Natural killer cell (primary cell): ENCODE measurements at regions not wholly inside any gene's neighbourhood (a gene's known extent, or its start where the extent isn't known, plus 50 kb on each side); places are given as distances from the start of the nearest gene placed in this dataset.

Experiments
- ATAC-seq, 3 donors: fragments of 150-1000 bp in 2 of 3; fragments of 200-7000 bp in 1 of 3; cut with Tn5 transposase; 1 replicate in 1 of 3; 2 replicates in 2 of 3; pipeline ENCODE4 v1.10.0; 2021; ENCODE audit warnings: mild to moderate bottlenecking in 2 of 3, moderate library complexity in 2 of 3
- DNase-seq, 2 donors: peaks; one replicate each; pipeline versions ENCODE4 v3.0.0 to v3.0.0-alpha.2; 2013 to 2021; ENCODE audit warnings: mixed read lengths in 1 of 2
- H3K27ac ChIP-seq: one replicate; pipeline ENCODE4 v1.5.1; 2013; ENCODE audit warnings: mild to moderate bottlenecking, low read length
- H3K27me3 ChIP-seq: one replicate; pipeline ENCODE4 v1.6.1; 2013; ENCODE audit warnings: low read length; ENCODE audit not compliant: control insufficient read depth, insufficient read depth
- H3K36me3 ChIP-seq: one replicate; pipeline ENCODE4 v1.6.1; 2013; ENCODE audit warnings: low read length; ENCODE audit not compliant: control insufficient read depth, insufficient read depth
- H3K4me1 ChIP-seq: one replicate; pipeline ENCODE4 v1.6.1; 2013; ENCODE audit warnings: low read length; ENCODE audit not compliant: control insufficient read depth, insufficient read depth
- H3K4me3 ChIP-seq: one replicate; pipeline ENCODE4 v1.5.1; 2013; ENCODE audit warnings: low read length
- H3K9me3 ChIP-seq: one replicate; pipeline ENCODE4 v1.6.1; 2013; ENCODE audit warnings: low read length; ENCODE audit not compliant: control insufficient read depth, insufficient read depth
- H3K27ac Mint-ChIP-seq, 2 donors: one replicate each; pipeline ENCODE4 v1.8.0; 2022; ENCODE audit warnings: mild to moderate bottlenecking in 2 of 2, mixed read lengths in 2 of 2, moderate library complexity in 1 of 2
- H3K27me3 Mint-ChIP-seq, 2 donors: one replicate each; pipeline ENCODE4 v1.8.0; 2022; ENCODE audit warnings: low read depth in 2 of 2, mixed read lengths in 2 of 2
- H3K36me3 Mint-ChIP-seq: one replicate; pipeline ENCODE4 v1.8.0; 2022; ENCODE audit warnings: mixed read lengths
- H3K4me1 Mint-ChIP-seq, 2 donors: one replicate each; pipeline ENCODE4 v1.8.0; 2022; ENCODE audit warnings: mixed read lengths in 2 of 2
- H3K4me3 Mint-ChIP-seq: one replicate; pipeline ENCODE4 v1.8.0; 2022; ENCODE audit warnings: mild to moderate bottlenecking, moderate library complexity, mixed read lengths
- H3K9me3 Mint-ChIP-seq, 2 donors: one replicate each; pipeline ENCODE4 v1.8.0; 2022; ENCODE audit warnings: mixed read lengths in 2 of 2
- WGBS: methylation state at CpG from one replicate; pipeline ENCODE4 v1.1.7; 2013; ENCODE audit warnings: missing lambda C conversion rate; ENCODE audit not compliant: insufficient coverage; 5-methylcytosine and 5-hydroxymethylcytosine counted together
- intact Hi-C: fragments of 100-400 bp; cut with micrococcal nuclease; formaldehyde crosslinking; loops from one replicate; pipeline ENCODE4 v1.14.2; 2022
- TF ChIP-seq, protein P1 (sequence below): fragments of 200-600 bp; IDR thresholded peaks from one replicate; pipeline ENCODE4 v1.8.0; 2022; ENCODE audit warnings: antibody characterized with exemption

- DNase-seq (no peak), ATAC-seq (no peak)
- Histone ChIP-seq H3K27ac (no peak overlapping the region), H3K4me3 (no peak overlapping the region), H3K4me1 (no peaks in the 10 kb centered on the region), H3K9me3 (no peaks in the 10 kb centered on the region), H3K27me3 (no peaks in the 10 kb centered on the region), H3K36me3 (no peaks in the 10 kb centered on the region)
- Mint-ChIP-seq H3K4me3 (no peak overlapping the region), H3K27ac (no peak overlapping the region), H3K9me3 (no peaks in the 10 kb centered on the region), H3K36me3 (no peaks in the 10 kb centered on the region), H3K27me3 (peaks cover 4 to 14% of the 10 kb centered on the region in 2 donors), H3K4me1 (peaks cover 0 to 16% of the 10 kb centered on the region in 2 donors)
- TF ChIP-seq, protein P1, sequence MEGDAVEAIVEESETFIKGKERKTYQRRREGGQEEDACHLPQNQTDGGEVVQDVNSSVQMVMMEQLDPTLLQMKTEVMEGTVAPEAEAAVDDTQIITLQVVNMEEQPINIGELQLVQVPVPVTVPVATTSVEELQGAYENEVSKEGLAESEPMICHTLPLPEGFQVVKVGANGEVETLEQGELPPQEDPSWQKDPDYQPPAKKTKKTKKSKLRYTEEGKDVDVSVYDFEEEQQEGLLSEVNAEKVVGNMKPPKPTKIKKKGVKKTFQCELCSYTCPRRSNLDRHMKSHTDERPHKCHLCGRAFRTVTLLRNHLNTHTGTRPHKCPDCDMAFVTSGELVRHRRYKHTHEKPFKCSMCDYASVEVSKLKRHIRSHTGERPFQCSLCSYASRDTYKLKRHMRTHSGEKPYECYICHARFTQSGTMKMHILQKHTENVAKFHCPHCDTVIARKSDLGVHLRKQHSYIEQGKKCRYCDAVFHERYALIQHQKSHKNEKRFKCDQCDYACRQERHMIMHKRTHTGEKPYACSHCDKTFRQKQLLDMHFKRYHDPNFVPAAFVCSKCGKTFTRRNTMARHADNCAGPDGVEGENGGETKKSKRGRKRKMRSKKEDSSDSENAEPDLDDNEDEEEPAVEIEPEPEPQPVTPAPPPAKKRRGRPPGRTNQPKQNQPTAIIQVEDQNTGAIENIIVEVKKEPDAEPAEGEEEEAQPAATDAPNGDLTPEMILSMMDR: no peak
- 30% methylated on average over 31 of the region's 31 CpGs for WGBS
- intact Hi-C loops: no loop called here
These were observed 92.0 kb downstream of the RBFOX3 start for GRCh38 chr17:79518585-79519523.

GRCh38 chr17:79517827-79518584 lies 92.8 kb downstream of the RBFOX3 start:
- 74% methylated on average over 23 of the region's 24 CpGs for WGBS
- no peak overlapping the region for H3K4me3 Mint-ChIP-seq
- peaks cover 4 to 14% of the 10 kb centered on the region in 2 donors for H3K27me3 Mint-ChIP-seq
- H3K27ac ChIP-seq: no peak overlapping the region
- H3K36me3 ChIP-seq: no peaks in the 10 kb centered on the region
- H3K27ac Mint-ChIP-seq: no peak overlapping the region
- no peaks in the 10 kb centered on the region for H3K9me3 ChIP-seq
- ATAC-seq (no peak), DNase-seq (no peak)
- H3K27me3 ChIP-seq: no peaks in the 10 kb centered on the region
- no peaks in the 10 kb centered on the region for H3K36me3 Mint-ChIP-seq
- H3K4me3 ChIP-seq: no peak overlapping the region
- peaks cover 0 to 16% of the 10 kb centered on the region in 2 donors for H3K4me1 Mint-ChIP-seq
- intact Hi-C loops: no loop called here
- no peaks in the 10 kb centered on the region for H3K4me1 ChIP-seq
- TF ChIP-seq, protein P1: no peak
- no peaks in the 10 kb centered on the region for H3K9me3 Mint-ChIP-seq

DNA sequence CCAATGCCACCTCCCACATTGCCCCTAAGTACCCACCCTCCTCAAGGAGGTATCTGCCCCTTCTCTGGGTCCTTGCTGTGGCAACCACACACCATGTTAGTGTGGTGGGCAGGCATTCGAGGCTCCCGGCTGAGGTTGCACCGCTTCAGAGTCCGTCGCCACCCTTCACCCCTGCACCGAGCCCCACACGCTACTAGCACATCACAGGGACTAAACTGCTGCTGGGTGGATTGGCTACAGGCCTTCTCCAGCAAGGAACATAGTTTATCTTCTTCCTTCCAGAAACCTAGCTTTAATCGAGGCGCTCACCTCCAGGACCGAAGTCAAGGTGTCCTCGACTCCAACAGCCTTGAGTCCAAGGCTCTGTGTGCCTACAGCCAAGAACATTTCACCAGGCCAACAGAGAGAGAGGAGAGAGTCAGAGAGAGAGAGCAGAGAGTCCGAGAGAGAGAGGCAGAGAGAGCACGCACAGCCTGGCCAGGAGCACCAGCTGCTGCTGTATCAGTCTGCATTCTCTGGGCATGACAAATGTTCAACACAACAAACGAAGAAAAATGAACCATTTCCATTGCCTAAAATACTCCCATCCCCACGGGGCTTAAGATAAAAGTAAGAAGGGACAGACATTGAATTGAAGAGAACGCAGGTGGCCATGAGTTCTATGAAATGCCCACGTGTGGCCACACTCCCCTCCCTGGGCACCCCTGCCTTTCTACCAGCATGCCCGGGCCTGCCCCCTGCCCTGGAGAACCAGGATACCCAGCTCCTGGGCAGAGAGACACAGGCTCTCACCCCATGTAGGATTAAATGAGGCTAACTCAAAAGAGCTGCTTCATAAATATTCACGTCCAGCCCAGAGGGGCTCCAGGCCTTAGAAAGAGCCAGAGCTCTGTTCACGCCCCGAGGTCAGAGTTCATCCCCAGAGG lies 94.9 kb downstream of the RBFOX3 start:
- no peaks in the 10 kb centered on the region for H3K27me3 ChIP-seq
- no peak overlapping the region for H3K27ac Mint-ChIP-seq
- H3K36me3 ChIP-seq: no peaks in the 10 kb centered on the region
- H3K4me1 Mint-ChIP-seq: peaks cover 0 to 21% of the 10 kb centered on the region in 2 donors
- no peak for ATAC-seq
- H3K4me3 ChIP-seq: no peak overlapping the region
- H3K9me3 Mint-ChIP-seq: no peaks in the 10 kb centered on the region
- peaks cover 4 to 14% of the 10 kb centered on the region in 2 donors for H3K27me3 Mint-ChIP-seq
- WGBS: 84% methylated on average over 20 of the region's 21 CpGs
- H3K36me3 Mint-ChIP-seq: no peaks in the 10 kb centered on the region
- no peak for DNase-seq
- TF ChIP-seq, protein P1: no peak
- no peaks in the 10 kb centered on the region for H3K9me3 ChIP-seq
- H3K4me1 ChIP-seq: no peaks in the 10 kb centered on the region
- H3K4me3 Mint-ChIP-seq: no peak overlapping the region
- intact Hi-C loops: no loop called here
- no peak overlapping the region for H3K27ac ChIP-seq
